ENCODE measurements at regions not wholly inside any gene's neighbourhood (a gene's known extent, or its start where the extent isn't known, plus 50 kb on each side); places are given as distances from the start of the nearest gene placed in this dataset.

DNA sequence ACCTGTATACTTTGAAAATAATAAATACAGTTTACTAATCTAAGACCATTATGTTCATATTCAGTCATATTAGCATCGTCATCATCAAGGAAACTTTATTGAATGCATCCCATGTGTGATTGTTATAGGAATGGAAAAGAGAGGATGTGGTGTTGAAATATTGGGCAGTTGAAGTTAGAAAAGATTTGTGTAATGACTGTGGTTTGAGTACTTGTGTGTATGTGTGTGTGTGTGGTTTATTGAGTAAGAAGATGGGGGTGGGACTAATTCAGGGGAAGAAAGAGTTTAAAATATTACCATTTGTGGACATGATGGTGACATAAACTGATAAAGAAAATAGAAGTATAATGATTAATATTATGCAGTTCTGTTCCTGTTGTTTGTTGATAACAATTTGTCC lies 238.7 kb upstream of the SEL1L start:
- TF ChIP-seq GATA1 (IDR thresholded peaks at IDR 0.05; ENCODE audit: low read depth, low read length): no peak
- TF ChIP-seq POLR2A (IDR thresholded peaks at IDR 0.05; ENCODE audit: low read length): no peak

Measured in erythroblast (primary cell).